Stimulated activated effector memory CD8-positive, alpha-beta T cell treated with anti-CD3 and anti-CD28 coated beads, Interleukin-12 subunit alpha, Interleukin-12 subunit beta, amount 100 ng/mL, for 72 hours (primary cell): ENCODE measurements at regions not wholly inside any gene's neighbourhood (a gene's known extent, or its start where the extent isn't known, plus 50 kb on each side); places are given as distances from the start of the nearest gene placed in this dataset.
"Not testable (repeated sequence)": the region's sequence is repeated elsewhere in the genome, so short reads cannot be mapped to it uniquely, and the experiment has no call there.

ENCODE experiments used
- ATAC-seq: fragments of 150-1000 bp; cut with Tn5 transposase; 2 replicates; pipeline ENCODE4 v1.10.0; 2021
- DNase-seq, 2 donors: peaks; one replicate each; pipeline ENCODE4 v3.0.0; 2021 to 2022; ENCODE audit warnings: low spot score in 2 of 2
- H3K27ac Mint-ChIP-seq: one replicate; pipeline ENCODE4 v1.8.0; 2022; ENCODE audit warnings: mild to moderate bottlenecking, mixed read lengths
- H3K36me3 Mint-ChIP-seq: one replicate; pipeline ENCODE4 v1.8.0; 2022; ENCODE audit warnings: mild to moderate bottlenecking, mixed read lengths
- H3K4me1 Mint-ChIP-seq: one replicate; pipeline ENCODE4 v1.8.0; 2022; ENCODE audit warnings: mixed read lengths
- H3K4me3 Mint-ChIP-seq: one replicate; pipeline ENCODE4 v1.8.0; 2022; ENCODE audit warnings: mild to moderate bottlenecking, mixed read lengths
- H3K9me3 Mint-ChIP-seq: one replicate; pipeline ENCODE4 v1.8.0; 2022; ENCODE audit warnings: mixed read lengths

DNA sequence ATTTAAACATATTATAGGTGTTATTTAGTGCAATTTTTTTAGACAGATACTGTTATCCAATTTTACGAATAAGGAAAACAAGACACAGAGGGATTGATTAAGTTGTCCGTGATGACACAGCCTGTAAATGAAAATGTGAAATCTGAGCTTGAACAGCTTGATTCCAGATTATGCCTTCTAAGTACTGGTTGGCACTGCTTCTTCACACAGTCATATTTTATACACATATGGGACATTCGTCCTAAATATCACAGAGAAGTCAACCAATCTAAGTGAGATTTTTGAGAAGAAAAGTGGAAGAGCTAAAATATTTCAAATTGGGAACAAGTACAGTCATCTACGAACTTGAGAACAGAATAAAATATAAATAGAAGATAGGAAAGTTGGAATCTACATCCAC lies 756.3 kb downstream of the BCKDHB start:
- ATAC-seq: no peak
- H3K9me3 Mint-ChIP-seq: peaks cover 12% of the 10 kb centered on the region
- H3K27ac Mint-ChIP-seq: no peak overlapping the region

DNA sequence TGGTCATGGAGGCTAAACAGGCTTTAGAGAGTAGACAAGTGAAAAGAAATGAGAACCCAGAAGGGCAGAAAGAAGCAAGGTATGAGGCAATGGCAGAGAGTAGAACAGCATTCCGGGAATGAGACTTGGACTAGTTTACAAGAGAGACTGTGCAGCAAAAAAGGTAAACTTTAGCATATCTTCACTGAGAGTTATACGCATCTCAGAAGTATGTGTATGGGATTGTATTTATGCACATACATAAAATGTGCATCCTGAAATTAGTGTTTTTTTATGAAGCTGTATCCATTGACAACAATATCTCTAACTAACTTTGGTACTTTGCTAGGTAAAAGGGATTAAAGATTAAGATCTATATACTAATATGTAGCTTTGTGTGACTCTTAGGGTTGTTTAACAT lies 753.6 kb downstream of the BCKDHB start:
- ATAC-seq (no peak), DNase-seq (no peak)
- Mint-ChIP-seq H3K4me1 (no peaks in the 10 kb centered on the region), H3K9me3 (peaks cover 7% of the 10 kb centered on the region), H3K27ac (no peak overlapping the region), H3K36me3 (no peaks in the 10 kb centered on the region), H3K4me3 (no peak overlapping the region)

More for the DNA sequence above, 756.3 kb downstream of the BCKDHB start:
- Mint-ChIP-seq H3K4me3 (no peak overlapping the region), H3K4me1 (no peaks in the 10 kb centered on the region), H3K36me3 (no peaks in the 10 kb centered on the region)
- no peak for DNase-seq

DNA sequence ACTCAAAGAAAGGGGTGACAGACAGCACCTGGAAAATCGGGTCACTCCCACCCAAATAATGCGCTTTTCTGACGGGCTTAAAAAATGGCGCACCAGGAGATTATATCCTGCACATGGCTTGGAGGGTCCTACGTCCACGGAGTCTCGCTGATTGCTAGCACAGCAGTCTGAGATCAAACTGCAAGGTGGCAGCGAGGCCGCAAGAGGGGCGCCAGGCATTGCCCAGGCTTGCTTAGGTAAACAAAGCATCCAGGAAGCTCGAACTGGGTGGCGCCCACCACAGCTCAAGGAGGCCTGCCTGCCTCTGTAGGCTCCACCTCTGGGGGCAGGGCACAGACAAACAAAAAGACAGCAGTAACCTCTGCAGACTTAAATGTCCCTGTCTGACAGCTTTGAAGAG lies 741.5 kb downstream of the BCKDHB start:
- not testable (repeated sequence) for DNase-seq, H3K4me3 Mint-ChIP-seq, ATAC-seq, H3K27ac Mint-ChIP-seq, H3K36me3 Mint-ChIP-seq, H3K4me1 Mint-ChIP-seq
- H3K9me3 Mint-ChIP-seq: peaks cover 22% of the 10 kb centered on the region

DNA sequence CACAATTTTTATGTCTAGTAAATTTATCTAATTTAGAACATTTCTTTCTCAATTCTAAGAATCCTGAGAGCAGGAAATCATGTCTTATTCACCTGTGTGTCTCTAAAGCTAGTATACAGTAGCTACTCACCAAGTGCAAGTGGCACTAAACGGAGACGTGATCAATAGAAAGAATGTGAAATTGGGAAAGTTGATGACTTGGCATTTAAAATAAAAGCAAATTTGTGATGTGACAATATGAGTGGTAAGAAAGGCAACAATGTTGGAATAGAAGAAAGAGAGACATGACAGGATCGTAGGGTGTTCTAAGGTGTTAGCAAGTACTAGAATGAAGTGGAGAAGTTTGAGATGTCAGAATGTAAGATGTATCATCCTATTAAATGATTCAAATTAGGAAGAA lies 725.9 kb downstream of the BCKDHB start:
- no peaks in the 10 kb centered on the region for H3K9me3 Mint-ChIP-seq
- no peak overlapping the region for H3K27ac Mint-ChIP-seq
- no peaks in the 10 kb centered on the region for H3K4me1 Mint-ChIP-seq
- H3K36me3 Mint-ChIP-seq: no peaks in the 10 kb centered on the region
- ATAC-seq (no peak), DNase-seq (no peak)
- no peak overlapping the region for H3K4me3 Mint-ChIP-seq

DNA sequence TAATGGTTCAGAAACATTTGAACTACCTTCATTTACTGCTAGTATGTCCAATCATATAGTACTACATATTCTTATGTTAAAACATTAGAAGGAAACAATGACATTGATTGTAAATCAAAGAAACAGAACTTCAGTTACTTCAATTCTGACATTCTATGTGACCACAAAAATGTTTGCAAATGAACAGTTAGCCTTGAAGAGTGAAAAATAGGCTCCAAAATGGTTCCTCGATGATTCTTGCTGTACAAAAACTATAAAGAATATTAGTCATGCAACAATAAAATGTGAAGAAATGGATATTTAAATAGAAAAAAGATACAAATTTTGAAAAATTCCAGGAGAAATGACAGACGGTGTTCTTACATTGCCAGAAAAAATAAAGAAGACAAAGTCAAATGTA lies 686.9 kb downstream of the BCKDHB start:
- Mint-ChIP-seq H3K4me1 (no peaks in the 10 kb centered on the region), H3K36me3 (no peaks in the 10 kb centered on the region), H3K4me3 (no peak overlapping the region), H3K9me3 (peaks cover 6% of the 10 kb centered on the region), H3K27ac (no peak overlapping the region)
- ATAC-seq: no peak
- DNase-seq: no peak

DNA sequence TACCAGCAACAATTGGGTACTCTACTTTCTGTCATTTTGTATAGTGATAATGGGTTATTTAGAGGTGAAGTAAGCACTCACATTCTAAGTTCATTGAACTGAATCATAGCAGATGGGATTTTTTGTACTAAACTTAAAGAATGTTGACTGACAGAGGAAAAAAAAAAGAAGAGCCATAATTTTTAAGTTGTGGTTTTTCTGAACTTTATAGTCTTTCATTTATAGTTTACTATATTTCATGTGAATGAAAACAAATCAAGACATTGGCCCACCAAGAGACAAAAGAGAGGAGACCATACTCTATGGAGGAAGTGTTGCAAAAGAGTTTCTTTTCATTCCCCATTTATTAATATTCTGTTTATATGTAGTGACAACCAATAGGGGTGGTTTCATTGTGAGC lies 685.7 kb downstream of the BCKDHB start:
- no peaks in the 10 kb centered on the region for H3K36me3 Mint-ChIP-seq
- ATAC-seq: no peak
- H3K4me3 Mint-ChIP-seq: no peak overlapping the region
- peaks cover 6% of the 10 kb centered on the region for H3K9me3 Mint-ChIP-seq
- no peak overlapping the region for H3K27ac Mint-ChIP-seq
- no peak for DNase-seq
- H3K4me1 Mint-ChIP-seq: no peaks in the 10 kb centered on the region

DNA sequence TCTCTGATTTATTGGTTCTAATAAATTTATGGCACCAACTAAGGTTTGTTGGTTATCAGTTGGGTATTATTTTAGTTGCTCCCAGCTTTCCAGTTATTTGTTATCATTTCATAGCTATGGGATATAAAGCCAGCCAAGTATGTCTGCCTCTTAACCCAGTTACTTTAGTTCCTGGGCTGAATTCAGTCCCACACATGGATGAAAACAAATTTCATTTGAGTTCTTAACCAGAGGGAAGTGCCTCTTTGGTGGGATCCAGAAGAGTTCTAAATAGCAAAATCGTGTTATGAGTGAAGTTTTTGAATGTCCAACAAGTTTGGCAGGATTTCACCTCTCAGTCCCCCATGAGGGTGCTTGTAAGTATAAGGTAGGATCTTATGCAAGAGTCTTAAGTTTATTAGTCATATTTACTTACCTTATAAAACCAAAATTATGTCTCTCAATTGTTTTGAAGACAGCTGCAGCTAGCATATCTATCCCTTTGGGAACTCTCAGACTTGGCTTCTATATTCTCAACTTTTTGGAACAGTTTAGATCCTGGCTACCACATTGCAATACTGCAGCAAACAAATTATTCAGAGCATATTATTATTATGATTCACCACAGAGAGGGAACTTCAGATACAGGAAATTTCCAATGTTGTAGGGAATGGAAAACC lies 683.6 kb downstream of the BCKDHB start:
- Mint-ChIP-seq H3K4me3 (no peak overlapping the region), H3K4me1 (no peaks in the 10 kb centered on the region), H3K36me3 (no peaks in the 10 kb centered on the region), H3K27ac (no peak overlapping the region), H3K9me3 (peaks cover 6% of the 10 kb centered on the region)
- DNase-seq (no peak), ATAC-seq (no peak)

DNA sequence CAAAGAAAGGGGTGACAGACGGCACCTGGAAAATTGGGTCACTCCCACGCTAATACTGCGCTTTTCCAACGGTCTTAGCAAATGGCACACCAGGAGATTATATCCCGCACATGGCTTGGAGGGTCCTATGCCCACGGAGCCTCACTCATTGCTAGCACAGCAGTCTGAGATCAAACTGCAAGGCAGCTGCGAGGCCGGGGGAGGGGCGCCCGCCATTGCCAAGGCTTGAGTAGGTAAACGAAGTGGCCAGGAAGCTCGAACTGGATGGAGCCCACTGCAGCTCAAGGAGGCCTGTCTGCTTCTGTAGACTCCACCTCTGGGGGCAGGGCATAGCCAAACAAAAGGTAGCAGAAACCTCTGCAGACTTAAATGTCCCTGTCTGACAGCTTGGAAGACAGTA lies 676.8 kb downstream of the BCKDHB start:
- not testable (repeated sequence) for H3K4me1 Mint-ChIP-seq, H3K27ac Mint-ChIP-seq, ATAC-seq, H3K4me3 Mint-ChIP-seq, DNase-seq, H3K36me3 Mint-ChIP-seq
- peaks cover 11% of the 10 kb centered on the region for H3K9me3 Mint-ChIP-seq

DNA sequence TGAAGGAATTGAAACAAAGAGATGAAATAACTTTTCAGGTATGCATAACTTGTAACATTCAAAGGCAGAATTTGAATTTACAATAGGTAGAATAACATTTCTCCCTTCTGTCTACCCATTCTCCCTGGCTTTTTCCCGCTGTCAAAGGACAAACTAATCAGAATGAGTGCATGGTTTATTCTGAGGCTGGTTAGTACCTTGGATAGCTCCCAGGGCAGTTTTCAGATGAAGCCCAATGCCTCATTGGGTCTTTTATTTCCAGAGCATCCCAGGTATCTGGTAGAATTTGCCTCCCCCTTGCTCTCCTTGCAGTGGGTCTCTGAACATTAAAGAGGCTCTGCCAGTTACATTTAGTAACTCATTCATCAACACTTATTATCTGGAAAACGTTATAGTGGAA lies 665.5 kb downstream of the BCKDHB start:
- H3K36me3 Mint-ChIP-seq: no peaks in the 10 kb centered on the region
- H3K9me3 Mint-ChIP-seq: peaks cover 6% of the 10 kb centered on the region
- DNase-seq (no peak), ATAC-seq (no peak)
- no peaks in the 10 kb centered on the region for H3K4me1 Mint-ChIP-seq
- no peak overlapping the region for H3K27ac Mint-ChIP-seq
- H3K4me3 Mint-ChIP-seq: no peak overlapping the region

DNA sequence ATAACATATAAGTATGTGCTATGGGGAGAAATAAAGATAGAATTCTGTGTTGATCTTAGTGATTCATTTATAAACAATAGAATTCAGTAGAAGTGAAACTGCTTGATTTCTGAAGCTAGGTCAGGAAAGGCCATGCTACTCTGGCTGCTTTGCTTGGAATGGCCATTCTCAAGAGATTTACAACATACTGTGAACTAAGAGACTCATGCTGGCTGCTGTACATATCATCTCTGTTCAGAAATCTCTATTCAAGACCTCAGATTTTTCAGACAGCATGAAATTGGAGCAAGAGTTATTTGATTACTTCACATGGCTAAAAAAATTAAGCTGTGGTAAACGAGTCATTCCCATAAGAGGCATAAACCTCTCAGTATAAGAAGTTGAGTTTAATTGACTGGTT lies 662.6 kb downstream of the BCKDHB start:
- Mint-ChIP-seq H3K9me3 (peaks cover 3% of the 10 kb centered on the region), H3K4me3 (no peak overlapping the region), H3K27ac (no peak overlapping the region), H3K4me1 (no peaks in the 10 kb centered on the region), H3K36me3 (no peaks in the 10 kb centered on the region)
- DNase-seq (no peak), ATAC-seq (no peak)

DNA sequence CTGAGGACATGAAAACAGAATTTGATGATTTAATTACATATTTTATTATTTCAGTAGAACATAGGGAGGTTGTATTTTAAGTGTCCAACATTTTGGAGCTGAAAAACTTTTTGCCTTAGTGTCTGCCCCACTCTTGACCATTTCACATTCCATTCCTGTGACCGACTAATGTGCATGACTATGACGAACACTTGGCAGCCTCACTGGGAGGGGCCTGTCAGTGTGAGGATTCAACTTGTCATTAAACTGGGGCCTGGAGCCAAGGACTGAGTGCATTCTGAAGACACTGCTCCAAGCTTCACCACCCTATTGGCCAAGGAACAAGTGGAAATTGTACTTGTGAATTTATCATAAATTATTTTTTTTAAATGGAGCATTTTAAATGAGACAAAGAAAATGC lies 661.3 kb downstream of the BCKDHB start:
- H3K36me3 Mint-ChIP-seq: no peaks in the 10 kb centered on the region
- peaks cover 3% of the 10 kb centered on the region for H3K9me3 Mint-ChIP-seq
- H3K27ac Mint-ChIP-seq: no peak overlapping the region
- DNase-seq (no peak), ATAC-seq (no peak)
- H3K4me1 Mint-ChIP-seq: no peaks in the 10 kb centered on the region
- no peak overlapping the region for H3K4me3 Mint-ChIP-seq

DNA sequence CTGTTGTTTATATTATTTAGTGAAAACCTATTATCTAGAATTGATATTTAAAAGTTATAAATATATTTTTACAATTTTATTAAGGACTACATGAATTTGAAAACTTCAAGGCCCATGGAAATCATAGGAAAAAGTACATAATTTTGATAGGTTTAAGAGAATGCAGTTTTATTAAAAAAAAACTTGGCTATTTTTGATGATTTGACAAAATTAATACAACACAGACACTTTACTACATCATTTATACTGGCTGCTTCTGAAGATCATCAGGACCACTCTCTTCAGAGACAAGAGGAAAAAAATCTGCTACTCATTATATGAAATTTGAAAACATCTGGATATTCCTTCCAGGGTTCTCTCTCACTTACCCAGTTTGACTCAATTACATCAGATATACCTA lies 637.7 kb downstream of the BCKDHB start:
- no peak for DNase-seq
- Mint-ChIP-seq H3K27ac (no peak overlapping the region), H3K36me3 (no peaks in the 10 kb centered on the region), H3K9me3 (peaks cover 8% of the 10 kb centered on the region), H3K4me3 (no peak overlapping the region), H3K4me1 (no peaks in the 10 kb centered on the region)
- no peak for ATAC-seq

DNA sequence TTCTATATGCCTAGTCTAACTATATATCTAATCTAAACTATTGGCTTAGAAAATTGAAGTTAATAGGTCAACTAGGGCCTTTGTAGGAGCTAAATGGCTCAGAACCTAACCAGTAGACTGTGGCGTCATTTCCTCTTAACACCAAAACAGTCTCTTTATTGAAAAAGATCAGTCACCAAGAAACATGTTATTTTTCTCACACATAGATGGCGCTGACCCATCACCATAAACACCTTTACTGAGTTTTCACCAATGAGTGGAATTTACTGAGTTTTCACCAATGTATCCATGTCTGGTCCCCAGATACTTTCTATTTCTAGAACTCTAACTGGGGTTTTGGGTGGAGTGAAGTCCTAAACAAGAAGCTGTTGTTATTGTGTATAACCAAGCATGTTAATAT lies 636.0 kb downstream of the BCKDHB start:
- H3K9me3 Mint-ChIP-seq: peaks cover 10% of the 10 kb centered on the region
- H3K4me3 Mint-ChIP-seq: no peak overlapping the region
- no peak for DNase-seq
- H3K4me1 Mint-ChIP-seq: no peaks in the 10 kb centered on the region
- H3K36me3 Mint-ChIP-seq: no peaks in the 10 kb centered on the region
- ATAC-seq: no peak
- no peak overlapping the region for H3K27ac Mint-ChIP-seq

DNA sequence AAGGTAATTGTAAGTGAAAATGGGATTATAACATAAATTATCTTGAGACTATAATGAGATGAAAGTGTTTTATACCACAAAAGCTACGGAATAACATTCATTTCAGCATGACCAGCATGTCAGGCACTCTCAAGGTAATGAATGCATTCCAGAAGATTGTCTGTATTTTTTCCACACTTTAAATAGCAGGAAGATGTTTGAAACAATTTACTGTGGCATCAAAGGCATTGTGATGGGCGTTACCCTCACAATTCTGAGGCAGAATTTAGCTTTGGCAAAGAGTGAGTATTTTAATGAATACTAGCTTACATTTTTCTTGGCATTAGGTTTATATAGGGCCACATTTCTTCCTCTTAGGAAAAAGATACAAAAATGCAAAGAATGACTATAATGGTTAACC lies 627.2 kb downstream of the BCKDHB start:
- H3K4me1 Mint-ChIP-seq: no peaks in the 10 kb centered on the region
- no peak for ATAC-seq
- no peaks in the 10 kb centered on the region for H3K36me3 Mint-ChIP-seq
- peaks cover 8% of the 10 kb centered on the region for H3K9me3 Mint-ChIP-seq
- DNase-seq: no peak
- no peak overlapping the region for H3K27ac Mint-ChIP-seq
- no peak overlapping the region for H3K4me3 Mint-ChIP-seq

DNA sequence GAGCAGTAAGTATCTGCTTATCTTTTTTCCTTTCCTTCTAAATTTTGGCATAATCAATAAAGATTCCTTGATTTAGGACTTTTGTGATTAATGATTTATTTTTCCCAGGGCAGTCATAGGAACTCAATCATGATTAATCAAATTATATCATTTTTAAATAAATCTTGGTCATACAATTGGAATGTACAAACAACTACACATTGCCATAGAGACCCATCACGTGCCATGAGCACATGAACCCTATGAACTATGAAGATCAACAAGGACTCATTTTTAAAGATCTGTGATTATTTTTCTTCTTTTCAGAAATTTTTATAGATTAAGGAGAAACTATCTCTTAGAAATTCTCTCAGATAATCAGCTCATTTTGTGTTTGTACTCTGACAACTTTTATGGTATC lies 622.4 kb downstream of the BCKDHB start:
- H3K36me3 Mint-ChIP-seq: no peaks in the 10 kb centered on the region
- H3K4me3 Mint-ChIP-seq: no peak overlapping the region
- H3K4me1 Mint-ChIP-seq: no peaks in the 10 kb centered on the region
- H3K9me3 Mint-ChIP-seq: peaks cover 10% of the 10 kb centered on the region
- no peak for DNase-seq
- ATAC-seq: no peak
- H3K27ac Mint-ChIP-seq: no peak overlapping the region

DNA sequence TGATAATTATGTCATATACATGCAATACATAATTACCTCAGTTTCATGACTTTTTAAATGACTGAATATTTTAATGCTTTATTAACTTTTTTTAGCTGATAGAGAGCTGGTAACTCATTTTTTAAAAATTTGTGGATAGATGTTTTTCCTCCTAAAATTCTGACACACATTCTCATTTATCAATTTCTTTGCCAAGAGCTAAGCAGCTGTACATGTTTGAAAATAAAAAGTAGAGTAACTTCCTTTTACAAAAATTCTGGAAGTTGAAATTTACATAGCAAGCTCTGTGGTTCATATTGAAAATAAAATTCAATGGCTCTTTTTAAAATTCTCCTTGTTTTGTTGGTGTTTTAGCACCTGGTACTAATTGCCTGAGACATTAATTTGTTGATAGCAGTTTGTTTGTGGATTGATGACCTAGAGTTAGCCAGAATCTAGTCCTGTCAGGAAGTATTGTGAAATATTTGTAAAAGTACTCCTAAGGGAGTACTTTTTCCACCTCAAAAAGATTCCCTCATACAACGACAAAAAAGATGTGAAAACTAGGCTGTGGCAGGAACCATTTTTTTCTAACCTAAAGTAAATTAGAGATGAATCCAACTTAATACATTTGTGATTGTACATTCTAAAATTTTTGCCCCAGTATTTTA lies 621.8 kb downstream of the BCKDHB start:
- H3K27ac Mint-ChIP-seq: no peak overlapping the region
- ATAC-seq: no peak
- no peak for DNase-seq
- no peaks in the 10 kb centered on the region for H3K36me3 Mint-ChIP-seq
- H3K4me3 Mint-ChIP-seq: no peak overlapping the region
- peaks cover 10% of the 10 kb centered on the region for H3K9me3 Mint-ChIP-seq
- no peaks in the 10 kb centered on the region for H3K4me1 Mint-ChIP-seq
